ENCODE measurements at regions not wholly inside any gene's neighbourhood (a gene's known extent, or its start where the extent isn't known, plus 50 kb on each side); places are given as distances from the start of the nearest gene placed in this dataset.
"Not testable (repeated sequence)": the region's sequence is repeated elsewhere in the genome, so short reads cannot be mapped to it uniquely, and the experiment has no call there.

DNA sequence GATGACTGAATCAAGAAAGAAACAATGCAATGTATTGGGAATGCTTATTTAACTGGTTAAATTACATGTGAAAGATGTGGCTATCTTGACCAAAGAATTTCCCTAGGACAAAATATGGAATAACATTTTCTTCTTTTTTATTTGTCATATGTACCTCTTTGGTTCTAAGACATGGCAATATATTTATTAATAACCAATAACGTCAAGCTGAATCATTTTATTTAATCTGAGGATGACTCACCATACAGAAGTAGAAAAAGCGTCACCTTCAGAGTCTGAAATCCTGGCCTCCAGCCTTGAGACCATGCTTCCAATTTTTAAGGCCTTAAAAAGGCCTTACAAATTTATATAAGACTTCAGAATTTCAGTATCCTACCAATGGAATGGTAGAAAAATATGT, 1464.9 kb downstream of the SUCLG1 start:
- 5% methylated on average over 2 of the region's 2 CpGs for WGBS (ENCODE audit: missing lambda C conversion rate)
- FAIRE-seq (no peak), DNase-seq (ENCODE audit: low read depth in 1 of 2, low spot score in 1 of 2) (no peak), ATAC-seq (no peak)
- H3K4me3 ChIP-seq: no peak overlapping the region
- 0 out of 3 replicates have a peak, but pooled peaks cover 3% of the 10 kb centered on the region for H3K9me3 ChIP-seq
- H3K4me2 ChIP-seq: no peak overlapping the region
- POLR2A ChIA-PET: no interaction called here
- CTCF ChIA-PET: no interaction called here
- TF ChIP-seq FOSL2 (IDR thresholded peaks at IDR 0.05) (no peak), FOSL2 (CRISPR knock-in tag; IDR thresholded peaks at IDR 0.05) (0 out of 2 replicates have a peak, but pooled peaks have one; percentile 5), POLR2AphosphoS2 (conservative IDR thresholded peaks at IDR 0.05; ENCODE audit: low read length) (no peak), GATA3 (IDR thresholded peaks at IDR 0.05; ENCODE audit: borderline replicate concordance) (no peak)
- no peak overlapping the region for H3K27ac ChIP-seq
- H3K4me1 ChIP-seq: no peaks in the 10 kb centered on the region

DNA sequence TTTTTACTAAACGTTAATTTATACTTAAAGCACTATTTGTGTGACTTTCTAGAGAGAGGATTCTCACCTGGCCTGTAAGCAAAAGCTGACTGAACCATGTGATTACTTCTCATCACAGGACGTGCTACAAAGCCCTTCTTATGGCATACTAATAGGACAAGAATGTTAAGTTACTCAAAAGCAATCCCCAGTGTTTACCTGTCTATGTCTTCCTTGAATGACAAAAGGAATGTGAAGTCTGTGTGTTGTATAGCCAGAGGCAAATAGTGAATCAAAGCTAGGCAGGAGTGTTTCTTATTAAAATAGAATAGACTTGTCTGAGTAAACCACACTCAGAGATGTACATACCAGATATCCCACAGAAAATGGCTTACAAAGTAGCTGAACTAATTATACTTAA, 1465.5 kb downstream of the SUCLG1 start:
- FAIRE-seq (no peak), ATAC-seq (no peak), DNase-seq (ENCODE audit: low read depth in 1 of 2, low spot score in 1 of 2) (peak in 1 of 2 experiments; percentile 22)
- H3K4me3 ChIP-seq: no peak overlapping the region
- H3K27ac ChIP-seq: no peak overlapping the region
- H3K4me1 ChIP-seq: no peaks in the 10 kb centered on the region
- TF ChIP-seq JUNB (IDR thresholded peaks at IDR 0.05) (peak; percentile 21; the same call in 1 of the 2 replicates), HEYL (CRISPR knock-in tag; IDR thresholded peaks at IDR 0.05) (no peak)
- H3K4me2 ChIP-seq: no peak overlapping the region
- CTCF ChIA-PET: no interaction called here
- POLR2A ChIA-PET: no interaction called here
- 0 out of 3 replicates have a peak, but pooled peaks cover 3% of the 10 kb centered on the region for H3K9me3 ChIP-seq
- WGBS (ENCODE audit: missing lambda C conversion rate): 2% methylated on average over 2 of the region's 2 CpGs

DNA sequence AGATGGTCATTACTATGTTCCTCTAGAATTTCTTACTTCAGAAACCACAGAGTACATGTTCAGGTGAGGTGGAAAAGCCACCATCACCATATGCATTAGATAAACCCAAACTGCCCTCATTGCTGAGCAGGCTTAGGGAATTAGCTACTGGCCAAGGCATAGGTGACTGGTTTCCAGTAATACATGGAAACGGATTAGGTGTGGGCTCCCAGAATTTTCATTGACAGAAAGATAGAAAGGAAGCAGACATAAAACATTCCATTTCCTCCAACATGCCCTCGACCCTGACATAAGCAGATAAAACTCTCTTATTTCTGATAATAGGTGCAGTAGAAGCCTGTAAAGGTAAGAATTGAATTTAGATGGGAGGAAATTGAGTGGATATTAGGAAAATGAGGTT, 1466.1 kb downstream of the SUCLG1 start:
- POLR2A ChIA-PET: no interaction called here
- H3K27ac ChIP-seq: no peak overlapping the region
- DNase-seq (ENCODE audit: low read depth in 1 of 2, low spot score in 1 of 2): no peak

DNA sequence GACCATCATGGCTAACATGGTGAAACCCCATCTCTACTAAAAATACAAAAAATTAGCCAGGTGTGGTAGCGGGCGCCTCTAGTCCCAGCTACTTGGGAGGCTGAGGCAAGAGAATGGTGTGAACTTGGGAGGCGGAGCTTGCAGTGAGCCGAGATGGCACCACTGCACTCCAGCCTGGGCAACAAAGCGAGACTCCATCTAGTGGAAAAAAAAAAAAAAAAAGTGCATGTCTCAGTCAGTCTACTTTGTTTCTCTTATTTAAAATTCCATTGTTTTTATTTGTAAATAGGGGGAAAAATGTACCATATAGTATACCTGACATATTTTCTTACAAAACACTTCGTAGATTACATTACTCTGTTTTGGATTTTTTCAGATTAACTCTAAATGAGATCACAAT, 1471.4 kb downstream of the SUCLG1 start:
- H3K4me2 ChIP-seq; H3K4me3 ChIP-seq; H3K27ac ChIP-seq; ATAC-seq; CTCF ChIA-PET; H3K4me1 ChIP-seq; DNase-seq (ENCODE audit: low read depth in 1 of 2, low spot score in 1 of 2); FAIRE-seq; H3K9me3 ChIP-seq; POLR2A ChIA-PET: not testable (repeated sequence)
- 46% methylated on average over 6 of the region's 6 CpGs for WGBS (ENCODE audit: missing lambda C conversion rate)

More for the DNA sequence above, 1466.1 kb downstream of the SUCLG1 start:
- CTCF ChIA-PET: no interaction called here
- Histone ChIP-seq H3K4me1 (no peaks in the 10 kb centered on the region), H3K9me3 (0 out of 3 replicates have a peak, but pooled peaks cover 3% of the 10 kb centered on the region), H3K4me2 (no peak overlapping the region), H3K4me3 (no peak overlapping the region)
- WGBS (ENCODE audit: missing lambda C conversion rate): 12% methylated on average over 2 of the region's 2 CpGs
- no peak for TF ChIP-seq ZNF302 (CRISPR knock-in tag; IDR thresholded peaks at IDR 0.05)
- TF ChIP-seq NFE2L2 (conservative IDR thresholded peaks at IDR 0.05; ENCODE audit: low read length): no peak
- TF ChIP-seq, protein P1, sequence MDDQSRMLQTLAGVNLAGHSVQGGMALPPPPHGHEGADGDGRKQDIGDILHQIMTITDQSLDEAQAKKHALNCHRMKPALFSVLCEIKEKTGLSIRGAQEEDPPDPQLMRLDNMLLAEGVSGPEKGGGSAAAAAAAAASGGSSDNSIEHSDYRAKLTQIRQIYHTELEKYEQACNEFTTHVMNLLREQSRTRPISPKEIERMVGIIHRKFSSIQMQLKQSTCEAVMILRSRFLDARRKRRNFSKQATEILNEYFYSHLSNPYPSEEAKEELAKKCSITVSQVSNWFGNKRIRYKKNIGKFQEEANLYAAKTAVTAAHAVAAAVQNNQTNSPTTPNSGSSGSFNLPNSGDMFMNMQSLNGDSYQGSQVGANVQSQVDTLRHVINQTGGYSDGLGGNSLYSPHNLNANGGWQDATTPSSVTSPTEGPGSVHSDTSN (IDR thresholded peaks at IDR 0.05): no peak
- ATAC-seq (no peak), FAIRE-seq (no peak)

DNA sequence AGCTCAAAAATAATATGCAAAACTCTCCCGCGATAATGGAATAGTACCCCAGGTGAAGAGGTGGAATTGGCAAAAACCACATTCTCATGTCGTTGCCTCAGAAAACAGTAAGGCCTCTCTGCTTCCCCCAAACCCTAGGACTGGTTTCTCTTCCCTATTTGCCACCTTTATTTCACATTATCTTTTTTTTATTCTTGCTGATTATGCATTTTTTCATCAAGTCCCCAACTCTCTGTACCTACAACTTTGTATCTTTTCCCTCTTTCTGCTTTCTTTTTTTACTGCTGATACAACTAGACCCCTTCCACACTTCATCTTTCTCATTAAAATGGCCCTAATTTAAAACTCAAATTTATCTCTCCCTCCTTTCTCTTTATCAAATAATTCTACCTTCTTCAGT, 1472.2 kb downstream of the SUCLG1 start:
- Histone ChIP-seq H3K9me3 (peaks cover 9% of the 10 kb centered on the region; the same call in 1 of the 3 replicates), H3K4me1 (no peaks in the 10 kb centered on the region), H3K27ac (no peak overlapping the region), H3K4me3 (no peak overlapping the region), H3K4me2 (no peak overlapping the region)
- CTCF ChIA-PET: interaction anchor here (1.4 kb wide), 1 partner anchor 9 kb away, joined by 4 read pairs; no protein-coding TSS in a partner anchor
- POLR2A ChIA-PET: no interaction called here
- DNase-seq (ENCODE audit: low read depth in 1 of 2, low spot score in 1 of 2) (no peak), ATAC-seq (no peak), FAIRE-seq (no peak)
- TF ChIP-seq, protein P2, sequence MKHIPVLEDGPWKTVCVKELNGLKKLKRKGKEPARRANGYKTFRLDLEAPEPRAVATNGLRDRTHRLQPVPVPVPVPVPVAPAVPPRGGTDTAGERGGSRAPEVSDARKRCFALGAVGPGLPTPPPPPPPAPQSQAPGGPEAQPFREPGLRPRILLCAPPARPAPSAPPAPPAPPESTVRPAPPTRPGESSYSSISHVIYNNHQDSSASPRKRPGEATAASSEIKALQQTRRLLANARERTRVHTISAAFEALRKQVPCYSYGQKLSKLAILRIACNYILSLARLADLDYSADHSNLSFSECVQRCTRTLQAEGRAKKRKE (CRISPR knock-in tag; IDR thresholded peaks at IDR 0.05; ENCODE audit: low read depth): no peak
- peak; percentile 92 for TF ChIP-seq MAFK (IDR thresholded peaks at IDR 0.05; ENCODE audit: partially characterized antibody)
- 67% methylated on average over 3 of the region's 3 CpGs for WGBS (ENCODE audit: missing lambda C conversion rate)

DNA sequence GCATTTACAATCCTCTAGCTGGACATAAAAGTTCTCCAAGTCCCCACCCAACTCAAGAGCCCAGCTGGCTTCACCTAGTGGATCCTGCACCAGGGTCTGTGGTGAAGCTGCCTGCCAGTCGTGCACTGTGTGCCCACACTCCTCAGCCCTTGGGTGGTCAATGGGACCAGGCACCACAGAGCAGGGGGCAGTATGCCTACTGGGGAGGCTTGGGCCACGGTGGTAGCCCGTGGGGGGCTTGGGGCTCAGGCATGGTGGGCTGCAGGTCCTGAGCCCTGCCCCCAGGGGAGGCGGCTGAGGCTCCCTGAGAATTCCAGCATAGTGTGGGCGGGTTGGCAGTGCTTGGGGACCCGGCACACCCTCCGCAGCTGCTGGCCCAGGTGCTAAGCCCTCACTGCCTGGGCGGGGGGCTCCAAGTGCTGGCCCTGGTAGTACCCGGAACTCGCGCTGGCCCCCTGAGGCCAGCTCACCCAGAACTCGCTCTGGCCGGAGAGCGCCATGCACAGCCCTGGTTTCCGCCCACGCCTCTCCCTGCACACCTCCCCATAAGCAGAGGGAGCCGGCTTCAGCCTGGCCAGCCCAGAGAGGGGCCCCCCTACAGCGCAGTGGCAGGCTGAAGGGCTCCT, 1473.4 kb downstream of the SUCLG1 start:
- Histone ChIP-seq H3K27ac (no peak overlapping the region), H3K4me2 (no peak overlapping the region), H3K9me3 (peaks cover 19% of the 10 kb centered on the region), H3K4me1 (no peaks in the 10 kb centered on the region), H3K4me3 (no peak overlapping the region)
- 46% methylated on average over 13 of the region's 18 CpGs for WGBS (ENCODE audit: missing lambda C conversion rate)
- ATAC-seq (no peak), FAIRE-seq (no peak), DNase-seq (ENCODE audit: low read depth in 1 of 2, low spot score in 1 of 2) (no peak)
- ChIA-PET POLR2A (no interaction called here), CTCF (interaction anchor here (1.4 kb wide), 1 partner anchor 11 kb away, joined by 4 read pairs; no protein-coding TSS in a partner anchor)
- TF ChIP-seq, protein P2 (CRISPR knock-in tag; IDR thresholded peaks at IDR 0.05; ENCODE audit: low read depth): no peak
- TF ChIP-seq, protein P1 (IDR thresholded peaks at IDR 0.05): no peak
- TF ChIP-seq FOSL2 (IDR thresholded peaks at IDR 0.05) (no peak), FOSL2 (CRISPR knock-in tag; IDR thresholded peaks at IDR 0.05) (no peak), NPAS2 (CRISPR knock-in tag; IDR thresholded peaks at IDR 0.05; ENCODE audit: borderline replicate concordance) (no peak), FOXS1 (CRISPR knock-in tag; IDR thresholded peaks at IDR 0.05) (no peak), TFCP2L1 (CRISPR knock-in tag; IDR thresholded peaks at IDR 0.05) (no peak), SREBF2 (IDR thresholded peaks at IDR 0.05) (no peak), MAZ (IDR thresholded peaks at IDR 0.05; ENCODE audit: borderline replicate concordance, low read depth, low read length) (no peak)
- TF ChIP-seq, protein P3, sequence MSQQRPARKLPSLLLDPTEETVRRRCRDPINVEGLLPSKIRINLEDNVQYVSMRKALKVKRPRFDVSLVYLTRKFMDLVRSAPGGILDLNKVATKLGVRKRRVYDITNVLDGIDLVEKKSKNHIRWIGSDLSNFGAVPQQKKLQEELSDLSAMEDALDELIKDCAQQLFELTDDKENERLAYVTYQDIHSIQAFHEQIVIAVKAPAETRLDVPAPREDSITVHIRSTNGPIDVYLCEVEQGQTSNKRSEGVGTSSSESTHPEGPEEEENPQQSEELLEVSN (IDR thresholded peaks at IDR 0.05; ENCODE audit: borderline replicate concordance, low read depth): no peak
